ENCODE measurements at regions not wholly inside any gene's neighbourhood (a gene's known extent, or its start where the extent isn't known, plus 50 kb on each side); places are given as distances from the start of the nearest gene placed in this dataset.

- TF ChIP-seq CTCF (IDR thresholded peaks at IDR 0.05) (no peak), POLR2A (IDR thresholded peaks at IDR 0.05) (no peak), POLR2AphosphoS5 (IDR thresholded peaks at IDR 0.05) (no peak)
These were observed 710.0 kb downstream of the QKI start for GRCh38 chr6:164124473-164124872.
